PC-3 (cell line): ENCODE measurements at regions not wholly inside any gene's neighbourhood (a gene's known extent, or its start where the extent isn't known, plus 50 kb on each side); places are given as distances from the start of the nearest gene placed in this dataset.

ENCODE experiments used
- ATAC-seq: fragments of 200-7000 bp; cut with Tn5 transposase; 2 replicates; pipeline ENCODE4 v1.9.1; 2020; ENCODE audit warnings: mild to moderate bottlenecking, moderate library complexity
- BruUV-seq: library from RNA; stranded (reverse); fragments of 400-500 nt; replicated peaks from 2 replicates; lab custom pipeline; 2021; lab: Mats Ljungman, UMichigan
- CTCF ChIA-PET: fragments of 300-600 bp; sonication (Branson Sonifier 250); formaldehyde crosslinking; loops from one replicate; lab custom pipeline; 2022; ENCODE audit warnings: antibody characterized with exemption; lab: Charles Lee
- POLR2A ChIA-PET: fragments of 300-600 bp; sonication (Branson Sonifier 250); formaldehyde crosslinking; loops from one replicate; lab custom pipeline; 2022; ENCODE audit warnings: antibody characterized with exemption; ENCODE audit not compliant: unreplicated experiment; lab: Charles Lee
- DNase-seq: peaks from one replicate; pipeline ENCODE4 v3.0.0-alpha.2; 2015
- H2AFZ ChIP-seq: fragments of 300-600 bp; sonication (generic); 2 replicates; pipeline ENCODE4 v1.6.0; 2016; ENCODE audit warnings: antibody characterized with exemption, low read length
- H3F3A ChIP-seq: fragments of 300-600 bp; sonication (generic); one replicate; pipeline ENCODE4 v1.6.0; 2017; ENCODE audit warnings: antibody characterized with exemption, low read length, control low read depth, mild to moderate bottlenecking; ENCODE audit not compliant: unreplicated experiment
- H3K27ac ChIP-seq: fragments of 300-600 bp; sonication (generic); 2 replicates; pipeline ENCODE4 v1.5.1; 2016; ENCODE audit warnings: mild to moderate bottlenecking, low read length
- H3K27me3 ChIP-seq: fragments of 300-600 bp; sonication (generic); 2 replicates; pipeline ENCODE4 v1.6.1; 2016; ENCODE audit warnings: low read length, mixed read lengths
- H3K36me3 ChIP-seq: fragments of 300-600 bp; sonication (generic); 2 replicates; pipeline ENCODE4 v1.6.1; 2016; ENCODE audit warnings: low read depth, mixed run types, low read length, mixed read lengths
- H3K4me1 ChIP-seq: fragments of 300-600 bp; sonication (generic); 2 replicates; pipeline ENCODE4 v1.5.1; 2016; ENCODE audit warnings: low read length; ENCODE audit not compliant: insufficient read depth
- H3K4me2 ChIP-seq: fragments of 300-600 bp; sonication (generic); 2 replicates; pipeline ENCODE4 v1.6.0; 2016; ENCODE audit warnings: low read length
- H3K4me3 ChIP-seq: fragments of 300-600 bp; sonication (generic); 2 replicates; pipeline ENCODE4 v1.5.1; 2016; ENCODE audit warnings: mild to moderate bottlenecking, low read length, mixed read lengths
- H3K79me2 ChIP-seq: fragments of 300-600 bp; sonication (generic); 2 replicates; pipeline ENCODE4 v1.6.1; 2017; ENCODE audit warnings: low read length, mixed read lengths
- H3K9ac ChIP-seq: fragments of 300-600 bp; sonication (generic); 2 replicates; pipeline ENCODE4 v1.6.0; 2016; ENCODE audit warnings: mild to moderate bottlenecking, low read length
- H3K9me2 ChIP-seq: fragments of 300-600 bp; sonication (generic); replicated peaks from 2 replicates; pipeline ENCODE4 v1.6.1; 2016; ENCODE audit warnings: mixed run types, low read length, mixed read lengths
- H3K9me3 ChIP-seq: fragments of 300-600 bp; sonication (generic); 2 replicates; pipeline ENCODE4 v1.6.1; 2016; ENCODE audit warnings: low read length, mixed read lengths
- H4K20me1 ChIP-seq: fragments of 300-600 bp; sonication (generic); 2 replicates; pipeline ENCODE4 v1.6.1; 2016; ENCODE audit warnings: low read length, mixed read lengths
- CTCF ChIP-seq: fragments of 300-600 bp; sonication (generic); conservative IDR thresholded peaks from 2 replicates; pipeline ENCODE4 v1.5.1; 2017; ENCODE audit warnings: antibody characterized with exemption, low read depth, mild to moderate bottlenecking, low read length
- EZH2 ChIP-seq: fragments of 300-600 bp; sonication (generic); IDR thresholded peaks from one replicate; pipeline ENCODE4 v1.6.1; 2017; ENCODE audit warnings: antibody characterized with exemption, mild to moderate bottlenecking, low read length; ENCODE audit not compliant: unreplicated experiment
- EZH2phosphoT487 ChIP-seq: fragments of 300-600 bp; sonication (generic); IDR thresholded peaks from 2 replicates; pipeline ENCODE4 v1.6.1; 2018; ENCODE audit warnings: mild to moderate bottlenecking, antibody characterized with exemption, low read length, borderline replicate concordance
- intact Hi-C: fragments of 100-400 bp; cut with micrococcal nuclease; formaldehyde crosslinking; loops from 2 replicates; pipeline ENCODE4 v1.9.0; 2023

DNA sequence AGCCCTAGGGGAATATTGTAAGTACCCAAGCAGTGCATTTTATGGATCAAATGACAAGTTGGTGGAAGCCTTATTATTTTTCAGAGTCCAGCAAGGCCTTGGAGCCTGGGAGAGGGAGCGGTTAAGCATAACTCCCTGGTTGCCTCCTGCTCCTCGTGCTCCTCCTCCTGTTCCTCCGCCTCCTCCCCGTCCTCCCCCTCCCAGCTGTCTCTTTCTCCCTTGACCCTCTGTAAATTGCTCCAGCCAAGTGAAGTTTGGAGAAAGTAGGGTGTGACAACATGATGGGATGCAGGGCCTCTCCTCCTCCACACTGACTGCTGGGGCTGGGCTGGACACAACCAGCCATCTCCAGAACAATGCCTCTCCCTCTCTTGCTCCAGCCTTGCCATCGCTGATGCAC lies 586.9 kb downstream of the CCDC171 start:
- Histone ChIP-seq H4K20me1 (no peaks in the 10 kb centered on the region), H2AFZ (no peak overlapping the region), H3K4me1 (peaks cover 15% of the 10 kb centered on the region), H3K79me2 (no peaks in the 10 kb centered on the region), H3K36me3 (no peaks in the 10 kb centered on the region), H3K9me3 (no peaks in the 10 kb centered on the region), H3K27ac (no peak overlapping the region), H3K27me3 (no peaks in the 10 kb centered on the region), H3K4me3 (no peak overlapping the region), H3K9ac (no peak overlapping the region), H3F3A (no peaks in the 10 kb centered on the region), H3K4me2 (no peak overlapping the region), H3K9me2 (no peaks in the 10 kb centered on the region)
- CTCF ChIA-PET = no interaction called here
- intact Hi-C loops = no loop called here
- no peak for ATAC-seq
- TF ChIP-seq EZH2 = no peak
- no peak for TF ChIP-seq CTCF
- no peak for TF ChIP-seq EZH2phosphoT487
- no peak for DNase-seq
- no TSS peak for BruUV-seq
- POLR2A ChIA-PET = no interaction called here

- H3F3A ChIP-seq = no peaks in the 10 kb centered on the region
- no peak overlapping the region for H3K4me3 ChIP-seq
- H3K27ac ChIP-seq = no peak overlapping the region
- H3K9me2 ChIP-seq = no peaks in the 10 kb centered on the region
- no peaks in the 10 kb centered on the region for H3K27me3 ChIP-seq
- H3K36me3 ChIP-seq = no peaks in the 10 kb centered on the region
- ChIA-PET CTCF (no interaction called here), POLR2A (no interaction called here)
- no peaks in the 10 kb centered on the region for H4K20me1 ChIP-seq
- BruUV-seq = no TSS peak
- peaks cover 8% of the 10 kb centered on the region for H3K4me1 ChIP-seq
- no peak overlapping the region for H3K9ac ChIP-seq
- DNase-seq (no peak), ATAC-seq (no peak)
- no peak overlapping the region for H3K4me2 ChIP-seq
- no peaks in the 10 kb centered on the region for H3K79me2 ChIP-seq
- intact Hi-C loops = no loop called here
- no peaks in the 10 kb centered on the region for H3K9me3 ChIP-seq
- no peak overlapping the region for H2AFZ ChIP-seq
- TF ChIP-seq EZH2 (no peak), EZH2phosphoT487 (no peak), CTCF (no peak)
These were observed 590.5 kb downstream of the CCDC171 start for GRCh38 chr9:16143310-16143709.

DNA sequence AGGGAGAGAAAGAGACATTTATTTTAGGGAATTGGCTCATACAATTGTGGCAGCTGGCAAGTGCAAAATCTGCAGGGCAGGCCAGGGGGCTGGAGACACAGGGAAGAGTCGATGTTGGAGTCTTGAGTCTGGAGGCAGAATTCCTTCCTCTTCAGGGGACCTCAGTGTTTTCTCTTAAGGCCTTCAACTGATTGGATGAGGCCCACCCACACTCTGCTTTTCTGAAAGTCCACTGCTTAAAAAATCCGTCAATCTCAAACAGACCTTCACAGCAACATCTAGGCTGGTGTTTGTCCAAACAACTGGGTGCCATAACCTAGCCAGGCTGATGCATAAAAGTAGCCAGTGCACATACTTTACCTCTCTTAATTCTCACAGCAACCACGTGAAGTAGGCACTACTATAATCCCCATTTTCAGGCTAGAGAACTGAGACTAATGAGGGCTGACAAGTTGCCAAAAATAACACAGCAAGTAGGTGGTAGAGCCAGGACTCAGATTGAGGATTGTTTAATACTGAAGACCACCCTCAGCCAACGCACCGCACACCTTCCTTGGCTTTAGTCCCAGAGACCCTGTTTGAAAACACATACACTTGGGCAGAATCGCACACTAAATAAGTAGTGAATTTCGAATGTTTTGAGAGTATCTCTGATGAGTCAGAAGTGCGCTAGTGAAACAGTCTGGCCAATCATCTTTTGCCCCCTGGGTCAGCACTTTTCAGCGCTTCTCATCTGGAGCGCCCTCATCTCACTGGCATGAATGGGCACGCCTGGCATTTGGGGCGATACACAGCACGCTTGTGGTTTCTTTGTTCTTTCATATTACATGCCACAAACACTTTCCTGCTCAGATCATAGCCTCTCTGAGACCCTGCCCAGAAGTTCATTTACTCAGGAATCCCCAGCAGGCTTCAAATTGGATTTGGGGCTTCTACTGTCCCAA lies 591.4 kb downstream of the CCDC171 start:
- Histone ChIP-seq H2AFZ (no peak overlapping the region), H3K79me2 (no peaks in the 10 kb centered on the region), H3K9ac (no peak overlapping the region), H3K36me3 (no peaks in the 10 kb centered on the region), H3K4me2 (no peak overlapping the region), H3K9me3 (no peaks in the 10 kb centered on the region), H3K9me2 (no peaks in the 10 kb centered on the region), H3F3A (no peaks in the 10 kb centered on the region), H3K27me3 (no peaks in the 10 kb centered on the region), H4K20me1 (no peaks in the 10 kb centered on the region), H3K4me1 (peaks cover 4% of the 10 kb centered on the region), H3K4me3 (no peak overlapping the region), H3K27ac (no peak overlapping the region)
- BruUV-seq = no TSS peak
- ChIA-PET POLR2A (no interaction called here), CTCF (no interaction called here)
- no peak for DNase-seq
- no peak for ATAC-seq
- TF ChIP-seq CTCF (no peak), EZH2 (no peak), EZH2phosphoT487 (no peak)
- intact Hi-C loops = no loop called here
